ENCODE measurements at regions not wholly inside any gene's neighbourhood (a gene's known extent, or its start where the extent isn't known, plus 50 kb on each side); places are given as distances from the start of the nearest gene placed in this dataset.

GRCh38 chr5:9713959-9714586 lies 83.9 kb upstream of the TAS2R1 start:
- H3K27me3 Mint-ChIP-seq: no peaks in the 10 kb centered on the region

GRCh38 chr5:9713356-9713755 lies 83.2 kb upstream of the TAS2R1 start:
- Histone ChIP-seq H3K79me2 (ENCODE audit: control insufficient read depth, insufficient read depth, low read length) (no peaks in the 10 kb centered on the region), H4K20me1 (ENCODE audit: control insufficient read depth, insufficient read depth, low read length, poor library complexity, severe bottlenecking) (no peaks in the 10 kb centered on the region), H3K27ac (ENCODE audit: low read length in 2 of 2) (no peak overlapping the region), H2AFZ (ENCODE audit: insufficient read depth, low read depth, low read length, poor library complexity, severe bottlenecking) (no peak overlapping the region), H3K9me3 (ENCODE audit: control extremely low read depth in 1 of 3, control insufficient read depth in 2 of 3, insufficient read depth in 1 of 3, low read length in 2 of 3) (peaks cover 0 to 3% (median 0%) of the 10 kb centered on the region in 3 donors), H3K9ac (ENCODE audit: low read length) (no peak overlapping the region), H3K4me2 (replicated peaks; ENCODE audit: low read depth, low read length, poor library complexity, severe bottlenecking) (no peak overlapping the region), H3K4me1 (ENCODE audit: control insufficient read depth in 2 of 2, insufficient read depth in 2 of 2, low read length in 2 of 2) (no peaks in the 10 kb centered on the region), H3K36me3 (replicated peaks in 1 of 2; ENCODE audit: control extremely low read depth in 1 of 2, control insufficient read depth in 1 of 2, extremely low read depth in 1 of 2, insufficient read depth in 2 of 2, low read length in 1 of 2) (no peaks in the 10 kb centered on the region), H3K4me3 (ENCODE audit: control extremely low read depth in 1 of 5, extremely low read depth in 1 of 5, insufficient read depth in 1 of 5, low read depth in 2 of 5, low read length in 4 of 5) (no peak overlapping the region), H3K27me3 (replicated peaks in 1 of 4; ENCODE audit: control extremely low read depth in 1 of 4, control insufficient read depth in 3 of 4, insufficient read depth in 4 of 4, low read length in 3 of 4) (no peaks in the 10 kb centered on the region)
- ChIA-PET POLR2A (no interaction called here), CTCF (no interaction called here)
- no peak for ATAC-seq (ENCODE audit: low read depth)
- no peaks in the 10 kb centered on the region for H3K9me3 Mint-ChIP-seq (ENCODE audit: insufficient read depth)
- no peak for TF ChIP-seq EZH2 (IDR thresholded peaks at IDR 0.05; ENCODE audit: borderline replicate concordance, insufficient read depth, low read depth, low read length, poor library complexity, severe bottlenecking)
- no peak for TF ChIP-seq CTCF (IDR thresholded peaks at IDR 0.05)
- DNase-seq: no peak
- no peak overlapping the region for H3K27ac Mint-ChIP-seq
- H3K27me3 Mint-ChIP-seq: no peaks in the 10 kb centered on the region
- WGBS (ENCODE audit: insufficient coverage): 71% methylated on average over 2 of the region's 4 CpGs
- H3K4me3 Mint-ChIP-seq: no peak overlapping the region
- no peaks in the 10 kb centered on the region for H3K4me1 Mint-ChIP-seq
- intact Hi-C loops (cut with micrococcal nuclease): no loop called here

More at GRCh38 chr5:9713959-9714586, 83.9 kb upstream of the TAS2R1 start:
- H3K27ac Mint-ChIP-seq: no peak overlapping the region
- Histone ChIP-seq H3K79me2 (ENCODE audit: control insufficient read depth, insufficient read depth, low read length) (no peaks in the 10 kb centered on the region), H3K27ac (ENCODE audit: low read length in 2 of 2) (no peak overlapping the region), H3K36me3 (replicated peaks in 1 of 2; ENCODE audit: control extremely low read depth in 1 of 2, control insufficient read depth in 1 of 2, extremely low read depth in 1 of 2, insufficient read depth in 2 of 2, low read length in 1 of 2) (no peaks in the 10 kb centered on the region), H3K4me2 (replicated peaks; ENCODE audit: low read depth, low read length, poor library complexity, severe bottlenecking) (no peak overlapping the region), H3K4me3 (ENCODE audit: control extremely low read depth in 1 of 5, extremely low read depth in 1 of 5, insufficient read depth in 1 of 5, low read depth in 2 of 5, low read length in 4 of 5) (no peak overlapping the region), H3K27me3 (replicated peaks in 1 of 4; ENCODE audit: control extremely low read depth in 1 of 4, control insufficient read depth in 3 of 4, insufficient read depth in 4 of 4, low read length in 3 of 4) (no peaks in the 10 kb centered on the region), H3K9me3 (ENCODE audit: control extremely low read depth in 1 of 3, control insufficient read depth in 2 of 3, insufficient read depth in 1 of 3, low read length in 2 of 3) (peaks cover 0 to 3% (median 0%) of the 10 kb centered on the region in 3 donors), H3K9ac (ENCODE audit: low read length) (no peak overlapping the region), H4K20me1 (ENCODE audit: control insufficient read depth, insufficient read depth, low read length, poor library complexity, severe bottlenecking) (no peaks in the 10 kb centered on the region), H3K4me1 (ENCODE audit: control insufficient read depth in 2 of 2, insufficient read depth in 2 of 2, low read length in 2 of 2) (no peaks in the 10 kb centered on the region), H2AFZ (ENCODE audit: insufficient read depth, low read depth, low read length, poor library complexity, severe bottlenecking) (no peak overlapping the region)
- DNase-seq: no peak
- H3K9me3 Mint-ChIP-seq (ENCODE audit: insufficient read depth): no peaks in the 10 kb centered on the region
- ATAC-seq (ENCODE audit: low read depth): no peak
- H3K4me1 Mint-ChIP-seq: no peaks in the 10 kb centered on the region
- ChIA-PET CTCF (interaction anchor here (1.1 kb wide), 1 partner anchor 11 kb away, joined by 3 read pairs; no protein-coding TSS in a partner anchor), POLR2A (no interaction called here)
- intact Hi-C loops (cut with micrococcal nuclease): no loop called here
- 89% methylated on average over 3 of the region's 4 CpGs for WGBS (ENCODE audit: insufficient coverage)
- no peak for TF ChIP-seq EZH2 (IDR thresholded peaks at IDR 0.05; ENCODE audit: borderline replicate concordance, insufficient read depth, low read depth, low read length, poor library complexity, severe bottlenecking)
- no peak for TF ChIP-seq CTCF (IDR thresholded peaks at IDR 0.05)
- no peak overlapping the region for H3K4me3 Mint-ChIP-seq

All from B cell (primary cell).